ENCODE measurements at regions not wholly inside any gene's neighbourhood (a gene's known extent, or its start where the extent isn't known, plus 50 kb on each side); places are given as distances from the start of the nearest gene placed in this dataset.

GRCh38 chr22:23398701-23399366 lies 181.3 kb downstream of the IGLL1 start:
- TF ChIP-seq CTCF (IDR thresholded peaks at IDR 0.05; ENCODE audit: borderline replicate concordance, extremely low read depth, low read length, poor library complexity, severe bottlenecking) (no peak), EZH2 (IDR thresholded peaks at IDR 0.05; ENCODE audit: borderline replicate concordance, low read depth, low read length, severe bottlenecking) (no peak)

All from DND-41 (cell line).